ENCODE measurements at regions not wholly inside any gene's neighbourhood (a gene's known extent, or its start where the extent isn't known, plus 50 kb on each side); places are given as distances from the start of the nearest gene placed in this dataset.

DNA sequence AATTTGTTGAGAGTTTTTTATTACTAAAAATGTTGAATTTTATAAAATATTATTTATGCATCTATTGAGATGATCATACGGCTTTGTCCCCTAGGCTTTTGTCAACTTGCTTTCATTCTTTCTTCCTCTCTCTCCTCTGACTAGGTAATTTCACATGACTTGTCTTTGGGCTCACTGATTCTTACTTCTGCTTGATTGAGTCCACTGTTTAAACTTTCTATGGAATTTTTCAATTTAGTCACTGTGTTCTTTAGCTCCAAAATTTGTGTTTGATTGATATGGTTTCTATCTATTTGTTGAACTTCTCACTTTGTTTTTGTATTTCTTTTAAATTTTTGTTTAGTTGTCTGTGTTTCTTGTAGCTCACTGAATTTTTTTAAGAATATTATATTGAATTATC, 65.9 kb upstream of the PTPRZ1 start:
- ChIA-PET POLR2A (no interaction called here), CTCF (no interaction called here)
- no peak for DNase-seq (ENCODE audit: low read depth, low spot score)
- Histone ChIP-seq H2AFZ (ENCODE audit: low read depth, low read length) (no peak overlapping the region), H3K9me3 (replicated peaks; ENCODE audit: control insufficient read depth, insufficient read depth, low read length) (no peaks in the 10 kb centered on the region), H3K27ac (ENCODE audit: insufficient read depth, low read depth, low read length) (no peak overlapping the region), H3K4me1 (ENCODE audit: control insufficient read depth, extremely low read depth, insufficient read depth, low read length) (no peaks in the 10 kb centered on the region), H3K4me2 (ENCODE audit: insufficient read depth, low read length) (no peak overlapping the region), H3K79me2 (ENCODE audit: control insufficient read depth, insufficient read depth, low read length) (no peaks in the 10 kb centered on the region), H3K36me3 (ENCODE audit: control insufficient read depth in 2 of 2, extremely low read depth in 1 of 2, insufficient read depth in 2 of 2, low read length in 2 of 2) (no peaks in the 10 kb centered on the region), H3K27me3 (ENCODE audit: control insufficient read depth in 2 of 2, insufficient read depth in 2 of 2, low read length in 2 of 2) (no peaks in the 10 kb centered on the region), H3K9me1 (replicated peaks; ENCODE audit: control insufficient read depth, extremely low read depth, insufficient read depth, low read length) (no peaks in the 10 kb centered on the region), H4K20me1 (replicated peaks; ENCODE audit: control insufficient read depth, extremely low read depth, insufficient read depth, low read length) (no peaks in the 10 kb centered on the region), H3K4me3 (replicated peaks in 1 of 3; ENCODE audit: insufficient read depth in 1 of 3, low read depth in 1 of 3, low read length in 3 of 3) (no peak overlapping the region), H3K9ac (replicated peaks; ENCODE audit: extremely low read depth, insufficient read depth, low read length) (no peak overlapping the region)
- no TSS peak for BruUV-seq (replicated peaks)
- dilution Hi-C loops (cut with MboI; ENCODE audit: extremely low pct_ligation_motif_present, low sequenced_read_pairs), result no loop called here
- no peak for FAIRE-seq
- intact Hi-C loops (cut with micrococcal nuclease), result no loop called here
- no peak for TF ChIP-seq GATA2 (IDR thresholded peaks at IDR 0.05; ENCODE audit: insufficient read depth, insufficient read length, low read depth, low read length)
- TF ChIP-seq POLR2AphosphoS5 (IDR thresholded peaks at IDR 0.05; ENCODE audit: insufficient read depth, low read depth, low read length), result no peak

DNA sequence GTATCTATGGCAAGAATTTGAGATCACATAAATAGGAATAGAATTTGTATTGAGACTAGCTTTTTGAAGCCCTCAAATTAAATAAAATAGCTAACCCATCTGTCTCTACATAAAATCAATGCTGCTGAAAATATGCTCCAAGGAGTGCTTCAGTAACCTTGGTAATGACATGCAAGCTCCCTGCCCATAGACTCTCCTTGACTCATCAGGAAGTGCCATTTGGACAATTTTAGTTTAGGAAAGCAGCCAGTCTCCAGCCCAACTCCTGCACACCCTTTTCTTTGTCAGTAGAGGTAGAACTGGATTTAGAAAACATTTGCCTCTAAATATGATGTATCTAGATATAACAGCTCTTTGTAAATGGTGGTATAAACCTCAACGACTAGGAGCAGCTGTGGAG, 69.9 kb upstream of the PTPRZ1 start:
- TF ChIP-seq JUN (IDR thresholded peaks at IDR 0.05; ENCODE audit: borderline replicate concordance, insufficient read depth, insufficient read length, low read depth), result no peak
- TF ChIP-seq, protein P1, sequence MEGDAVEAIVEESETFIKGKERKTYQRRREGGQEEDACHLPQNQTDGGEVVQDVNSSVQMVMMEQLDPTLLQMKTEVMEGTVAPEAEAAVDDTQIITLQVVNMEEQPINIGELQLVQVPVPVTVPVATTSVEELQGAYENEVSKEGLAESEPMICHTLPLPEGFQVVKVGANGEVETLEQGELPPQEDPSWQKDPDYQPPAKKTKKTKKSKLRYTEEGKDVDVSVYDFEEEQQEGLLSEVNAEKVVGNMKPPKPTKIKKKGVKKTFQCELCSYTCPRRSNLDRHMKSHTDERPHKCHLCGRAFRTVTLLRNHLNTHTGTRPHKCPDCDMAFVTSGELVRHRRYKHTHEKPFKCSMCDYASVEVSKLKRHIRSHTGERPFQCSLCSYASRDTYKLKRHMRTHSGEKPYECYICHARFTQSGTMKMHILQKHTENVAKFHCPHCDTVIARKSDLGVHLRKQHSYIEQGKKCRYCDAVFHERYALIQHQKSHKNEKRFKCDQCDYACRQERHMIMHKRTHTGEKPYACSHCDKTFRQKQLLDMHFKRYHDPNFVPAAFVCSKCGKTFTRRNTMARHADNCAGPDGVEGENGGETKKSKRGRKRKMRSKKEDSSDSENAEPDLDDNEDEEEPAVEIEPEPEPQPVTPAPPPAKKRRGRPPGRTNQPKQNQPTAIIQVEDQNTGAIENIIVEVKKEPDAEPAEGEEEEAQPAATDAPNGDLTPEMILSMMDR (IDR thresholded peaks at IDR 0.05; ENCODE audit: extremely low read depth in 1 of 2, insufficient read depth in 1 of 2, low read depth in 1 of 2, low read length in 2 of 2), result no peak
- no peak for TF ChIP-seq POLR2A (IDR thresholded peaks at IDR 0.05; ENCODE audit: low read depth, low read length)
- no peak for TF ChIP-seq EZH2 (IDR thresholded peaks at IDR 0.05; ENCODE audit: borderline replicate concordance, low read depth, low read length, severe bottlenecking)
- TF ChIP-seq MYC (IDR thresholded peaks at IDR 0.05; ENCODE audit: low read depth, low read length), result no peak
- TF ChIP-seq POLR2AphosphoS5 (IDR thresholded peaks at IDR 0.05; ENCODE audit: insufficient read depth, low read depth, low read length), result no peak
- TF ChIP-seq GATA2 (IDR thresholded peaks at IDR 0.05; ENCODE audit: insufficient read depth, insufficient read length, low read depth, low read length), result no peak
- no peak for TF ChIP-seq FOS (IDR thresholded peaks at IDR 0.05; ENCODE audit: borderline replicate concordance, insufficient read depth, low read length)
- TF ChIP-seq, protein P2, sequence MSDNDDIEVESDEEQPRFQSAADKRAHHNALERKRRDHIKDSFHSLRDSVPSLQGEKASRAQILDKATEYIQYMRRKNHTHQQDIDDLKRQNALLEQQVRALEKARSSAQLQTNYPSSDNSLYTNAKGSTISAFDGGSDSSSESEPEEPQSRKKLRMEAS (IDR thresholded peaks at IDR 0.05; ENCODE audit: insufficient read depth, insufficient read length), result no peak
- intact Hi-C loops (cut with micrococcal nuclease), result no loop called here
- dilution Hi-C loops (cut with MboI; ENCODE audit: extremely low pct_ligation_motif_present, low sequenced_read_pairs), result no loop called here

More for the DNA sequence above, 69.9 kb upstream of the PTPRZ1 start:
- Histone ChIP-seq H3K4me1 (ENCODE audit: control insufficient read depth, extremely low read depth, insufficient read depth, low read length) (no peaks in the 10 kb centered on the region), H3K27ac (ENCODE audit: insufficient read depth, low read depth, low read length) (no peak overlapping the region), H3K36me3 (ENCODE audit: control insufficient read depth in 2 of 2, extremely low read depth in 1 of 2, insufficient read depth in 2 of 2, low read length in 2 of 2) (no peaks in the 10 kb centered on the region), H4K20me1 (replicated peaks; ENCODE audit: control insufficient read depth, extremely low read depth, insufficient read depth, low read length) (no peaks in the 10 kb centered on the region), H3K9ac (replicated peaks; ENCODE audit: extremely low read depth, insufficient read depth, low read length) (no peak overlapping the region), H3K9me3 (replicated peaks; ENCODE audit: control insufficient read depth, insufficient read depth, low read length) (no peaks in the 10 kb centered on the region), H3K4me3 (replicated peaks in 1 of 3; ENCODE audit: insufficient read depth in 1 of 3, low read depth in 1 of 3, low read length in 3 of 3) (no peak overlapping the region), H3K79me2 (ENCODE audit: control insufficient read depth, insufficient read depth, low read length) (no peaks in the 10 kb centered on the region), H2AFZ (ENCODE audit: low read depth, low read length) (no peak overlapping the region), H3K4me2 (ENCODE audit: insufficient read depth, low read length) (no peak overlapping the region), H3K27me3 (ENCODE audit: control insufficient read depth in 2 of 2, insufficient read depth in 2 of 2, low read length in 2 of 2) (no peaks in the 10 kb centered on the region), H3K9me1 (replicated peaks; ENCODE audit: control insufficient read depth, extremely low read depth, insufficient read depth, low read length) (no peaks in the 10 kb centered on the region)
- BruUV-seq (replicated peaks), result no TSS peak
- no peak for FAIRE-seq
- POLR2A ChIA-PET, result no interaction called here
- DNase-seq (ENCODE audit: low read depth, low spot score), result no peak
- CTCF ChIA-PET, result no interaction called here
